ENCODE measurements at regions not wholly inside any gene's neighbourhood (a gene's known extent, or its start where the extent isn't known, plus 50 kb on each side); places are given as distances from the start of the nearest gene placed in this dataset.

DNA sequence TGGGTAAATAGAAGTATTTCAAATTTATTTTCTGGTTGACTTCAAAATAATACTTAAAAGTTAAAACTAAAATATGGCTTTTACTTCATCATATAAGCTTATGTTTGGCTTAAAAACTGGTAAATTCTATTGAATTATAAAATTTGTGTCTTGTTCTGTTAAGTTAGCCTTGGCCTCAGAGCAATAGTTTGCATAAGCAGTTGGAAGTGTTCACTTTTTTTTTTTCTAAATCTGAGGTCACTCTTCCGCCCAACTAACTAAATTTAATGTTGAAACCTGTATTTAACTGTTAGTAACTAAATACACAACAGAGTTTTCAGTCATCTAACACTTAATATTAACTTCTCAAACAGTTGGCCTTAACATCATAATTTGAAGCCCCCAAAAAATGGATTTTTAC, 871.7 kb upstream of the ADAMTS5 start:
- WGBS: 68% methylated on average over 1 of the region's 1 CpG
- Histone ChIP-seq H3K4me3 (no peak overlapping the region), H3K4me1 (peaks cover 2% of the 10 kb centered on the region), H3K27me3 (no peaks in the 10 kb centered on the region), H3K36me3 (no peaks in the 10 kb centered on the region), H3K27ac (no peak overlapping the region), H3K9me3 (no peaks in the 10 kb centered on the region)
- DNase-seq (ENCODE audit: low spot score in 2 of 2): no peak
- TF ChIP-seq, protein P1, sequence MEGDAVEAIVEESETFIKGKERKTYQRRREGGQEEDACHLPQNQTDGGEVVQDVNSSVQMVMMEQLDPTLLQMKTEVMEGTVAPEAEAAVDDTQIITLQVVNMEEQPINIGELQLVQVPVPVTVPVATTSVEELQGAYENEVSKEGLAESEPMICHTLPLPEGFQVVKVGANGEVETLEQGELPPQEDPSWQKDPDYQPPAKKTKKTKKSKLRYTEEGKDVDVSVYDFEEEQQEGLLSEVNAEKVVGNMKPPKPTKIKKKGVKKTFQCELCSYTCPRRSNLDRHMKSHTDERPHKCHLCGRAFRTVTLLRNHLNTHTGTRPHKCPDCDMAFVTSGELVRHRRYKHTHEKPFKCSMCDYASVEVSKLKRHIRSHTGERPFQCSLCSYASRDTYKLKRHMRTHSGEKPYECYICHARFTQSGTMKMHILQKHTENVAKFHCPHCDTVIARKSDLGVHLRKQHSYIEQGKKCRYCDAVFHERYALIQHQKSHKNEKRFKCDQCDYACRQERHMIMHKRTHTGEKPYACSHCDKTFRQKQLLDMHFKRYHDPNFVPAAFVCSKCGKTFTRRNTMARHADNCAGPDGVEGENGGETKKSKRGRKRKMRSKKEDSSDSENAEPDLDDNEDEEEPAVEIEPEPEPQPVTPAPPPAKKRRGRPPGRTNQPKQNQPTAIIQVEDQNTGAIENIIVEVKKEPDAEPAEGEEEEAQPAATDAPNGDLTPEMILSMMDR (IDR thresholded peaks at IDR 0.05): no peak
- TF ChIP-seq EP300 (IDR thresholded peaks at IDR 0.05): no peak
- TF ChIP-seq POLR2A (IDR thresholded peaks at IDR 0.05): no peak
- no peak for TF ChIP-seq POLR2AphosphoS5 (IDR thresholded peaks at IDR 0.05)

DNA sequence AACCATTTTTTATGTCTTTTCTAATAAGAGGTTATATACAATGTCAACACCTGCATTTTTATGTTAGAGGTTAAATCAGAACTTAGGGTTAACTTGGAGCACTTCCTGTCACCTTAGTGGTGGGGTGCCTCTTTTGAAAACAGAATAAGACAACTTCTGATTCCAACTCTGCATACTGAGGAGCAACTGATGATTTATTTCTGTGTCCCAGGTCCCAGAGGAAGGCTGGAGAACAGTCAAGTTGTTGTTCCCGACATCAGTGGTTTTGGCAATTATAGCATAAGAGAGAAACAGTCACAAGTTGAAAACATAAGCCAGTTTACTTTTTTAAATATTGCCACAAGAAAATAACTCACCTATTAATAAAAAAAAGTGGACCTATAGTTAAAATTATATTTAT, 871.0 kb upstream of the ADAMTS5 start:
- WGBS: 29% methylated on average over 1 of the region's 1 CpG
- Histone ChIP-seq H3K27ac (no peak overlapping the region), H3K36me3 (no peaks in the 10 kb centered on the region), H3K4me1 (peaks cover 2% of the 10 kb centered on the region), H3K4me3 (no peak overlapping the region), H3K27me3 (no peaks in the 10 kb centered on the region), H3K9me3 (no peaks in the 10 kb centered on the region)
- no peak for DNase-seq (ENCODE audit: low spot score in 2 of 2)
- TF ChIP-seq, protein P1 (IDR thresholded peaks at IDR 0.05): no peak
- TF ChIP-seq POLR2AphosphoS5 (IDR thresholded peaks at IDR 0.05) (no peak), POLR2A (IDR thresholded peaks at IDR 0.05) (no peak), EP300 (IDR thresholded peaks at IDR 0.05) (no peak)

DNA sequence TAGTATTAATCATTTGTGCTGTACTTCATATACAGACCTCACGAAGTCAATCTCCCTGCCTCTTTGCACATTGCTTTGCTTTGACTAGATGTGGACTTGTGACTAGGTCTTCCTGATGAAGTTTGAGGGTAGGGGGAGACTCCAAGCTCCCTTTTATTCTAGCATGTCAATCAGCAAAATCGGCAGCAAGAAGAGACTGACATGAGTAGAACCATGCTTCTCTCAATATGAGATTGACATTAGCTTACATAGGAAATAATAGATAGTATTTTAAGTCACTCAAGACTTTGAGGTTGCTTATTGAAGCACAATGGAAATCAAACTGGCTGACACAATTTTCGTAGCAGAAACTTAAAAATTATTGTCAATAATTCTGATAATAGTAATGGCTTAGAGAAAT, 866.4 kb upstream of the ADAMTS5 start:
- no peak for DNase-seq (ENCODE audit: low spot score in 2 of 2)
- no peak overlapping the region for H3K27ac ChIP-seq
- no peaks in the 10 kb centered on the region for H3K27me3 ChIP-seq
- H3K36me3 ChIP-seq: no peaks in the 10 kb centered on the region
- no peak for TF ChIP-seq POLR2AphosphoS5 (IDR thresholded peaks at IDR 0.05)
- TF ChIP-seq POLR2A (IDR thresholded peaks at IDR 0.05): no peak
- TF ChIP-seq, protein P1 (IDR thresholded peaks at IDR 0.05): no peak
- no peak for TF ChIP-seq EP300 (IDR thresholded peaks at IDR 0.05)
- no peaks in the 10 kb centered on the region for H3K4me1 ChIP-seq
- H3K9me3 ChIP-seq: no peaks in the 10 kb centered on the region
- H3K4me3 ChIP-seq: no peak overlapping the region
- 67% methylated on average over 3 of the region's 3 CpGs for WGBS

DNA sequence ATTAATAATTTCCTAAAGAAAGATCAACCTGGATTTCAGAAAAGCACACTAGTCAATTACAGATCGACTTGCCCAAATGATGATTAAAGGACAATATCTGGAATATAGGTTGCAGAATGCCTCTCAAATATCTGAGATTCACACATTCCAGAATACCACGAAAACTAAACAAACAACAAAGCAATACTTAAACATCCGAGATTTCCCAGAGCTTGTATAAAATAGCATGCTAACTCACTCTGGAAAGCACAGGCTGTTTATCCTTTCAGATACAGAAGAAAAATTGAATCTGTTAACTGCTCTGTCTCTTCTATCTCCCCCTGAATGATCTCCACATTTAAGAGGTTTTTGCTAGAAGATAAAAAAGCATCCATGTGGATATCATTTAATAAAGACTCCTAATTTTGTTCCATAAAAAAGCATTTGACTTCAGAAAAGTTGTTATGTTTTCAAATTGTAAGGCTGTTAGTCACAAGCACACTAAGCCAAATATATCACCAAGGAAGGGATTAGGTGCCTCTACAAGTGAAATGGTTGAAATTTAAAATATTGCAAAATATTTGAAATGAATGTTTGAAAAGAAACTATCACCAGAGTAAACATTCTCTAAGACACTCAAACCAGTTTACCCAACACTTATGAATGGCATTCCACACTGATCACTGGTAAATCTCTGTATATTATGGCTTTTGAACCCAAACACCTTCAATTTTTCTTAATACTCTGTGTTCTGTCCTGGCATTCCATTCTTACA, 865.1 kb upstream of the ADAMTS5 start:
- 71% methylated on average over 3 of the region's 3 CpGs for WGBS
- DNase-seq (ENCODE audit: low spot score in 2 of 2): no peak
- Histone ChIP-seq H3K4me3 (no peak overlapping the region), H3K27ac (no peak overlapping the region), H3K27me3 (no peaks in the 10 kb centered on the region), H3K9me3 (no peaks in the 10 kb centered on the region), H3K36me3 (no peaks in the 10 kb centered on the region), H3K4me1 (no peaks in the 10 kb centered on the region)
- TF ChIP-seq, protein P1 (IDR thresholded peaks at IDR 0.05): no peak
- no peak for TF ChIP-seq POLR2A (IDR thresholded peaks at IDR 0.05)
- no peak for TF ChIP-seq POLR2AphosphoS5 (IDR thresholded peaks at IDR 0.05)
- TF ChIP-seq EP300 (IDR thresholded peaks at IDR 0.05): no peak

DNA sequence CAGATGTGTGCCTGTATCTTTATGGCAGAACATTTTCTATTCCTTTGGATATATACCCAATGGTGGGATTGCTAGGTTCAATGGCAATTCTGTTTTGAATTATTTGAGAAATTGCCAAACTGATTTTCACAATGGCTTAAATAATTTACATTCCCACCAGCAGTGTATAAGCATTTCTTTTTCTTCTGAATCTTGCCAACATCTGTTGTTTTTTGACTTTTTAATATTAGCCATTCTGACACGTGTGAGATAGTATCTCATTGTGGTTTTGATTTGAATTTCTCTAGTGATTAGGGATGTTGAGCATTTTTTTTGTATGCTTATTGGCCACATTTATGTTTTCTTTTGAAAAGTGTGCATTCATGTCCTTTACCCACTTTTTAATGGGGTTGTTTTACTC, 864.3 kb upstream of the ADAMTS5 start:
- 29% methylated on average over 1 of the region's 1 CpG for WGBS
- H3K4me3 ChIP-seq: no peak overlapping the region

More for the DNA sequence above, 864.3 kb upstream of the ADAMTS5 start:
- H3K27ac ChIP-seq: no peak overlapping the region
- no peaks in the 10 kb centered on the region for H3K9me3 ChIP-seq
- no peaks in the 10 kb centered on the region for H3K36me3 ChIP-seq
- H3K4me1 ChIP-seq: no peaks in the 10 kb centered on the region
- H3K27me3 ChIP-seq: no peaks in the 10 kb centered on the region
- no peak for DNase-seq (ENCODE audit: low spot score in 2 of 2)
- TF ChIP-seq POLR2AphosphoS5 (IDR thresholded peaks at IDR 0.05): no peak
- TF ChIP-seq, protein P1 (IDR thresholded peaks at IDR 0.05): no peak
- TF ChIP-seq POLR2A (IDR thresholded peaks at IDR 0.05): no peak
- TF ChIP-seq EP300 (IDR thresholded peaks at IDR 0.05): no peak

Data from suprapubic skin (tissue), 4 donors.